Stimulated activated CD4-positive, alpha-beta T cell treated with anti-CD3 and anti-CD28 coated beads, TNF-alpha, amount 100 ng/mL, for 24 hours (primary cell): ENCODE measurements at regions not wholly inside any gene's neighbourhood (a gene's known extent, or its start where the extent isn't known, plus 50 kb on each side); places are given as distances from the start of the nearest gene placed in this dataset.

ENCODE experiments used
- DNase-seq, 3 experiments: peaks; one replicate each; pipeline ENCODE4 v3.0.0-alpha.2; 2020; ENCODE audit warnings: low read depth in 3 of 3

GRCh38 chr1:83725735-83726360 is 273.1 kb downstream of the TTLL7 start:
- DNase-seq: no peak

- no peak for DNase-seq
Measured at GRCh38 chr1:83718338-83718737, 280.6 kb downstream of the TTLL7 start.

- DNase-seq: no peak
Measured at GRCh38 chr1:83717785-83718184, 281.1 kb downstream of the TTLL7 start.

- DNase-seq: no peak
Measured at GRCh38 chr1:83716641-83717040, 282.3 kb downstream of the TTLL7 start.

GRCh38 chr1:83715550-83715949 is 283.4 kb downstream of the TTLL7 start:
- DNase-seq: no peak

GRCh38 chr1:83709662-83710061 is 289.3 kb downstream of the TTLL7 start:
- DNase-seq: no peak

- DNase-seq: no peak
Measured at GRCh38 chr1:83706354-83706938, 292.5 kb downstream of the TTLL7 start.

- DNase-seq: no peak
Measured at GRCh38 chr1:83705091-83705490, 293.8 kb downstream of the TTLL7 start.

- DNase-seq: no peak
Measured at GRCh38 chr1:83704350-83704749, 294.6 kb downstream of the TTLL7 start.

GRCh38 chr1:83702356-83702755 is 296.6 kb downstream of the TTLL7 start:
- DNase-seq: no peak

GRCh38 chr1:83701355-83701754 is 297.6 kb downstream of the TTLL7 start:
- DNase-seq: no peak

- DNase-seq: no peak
Measured at GRCh38 chr1:83698644-83699043, 300.3 kb downstream of the TTLL7 start.

- DNase-seq: no peak
Measured at GRCh38 chr1:83697961-83698360, 301.0 kb downstream of the TTLL7 start.

GRCh38 chr1:83697220-83697619 is 301.7 kb downstream of the TTLL7 start:
- no peak for DNase-seq

GRCh38 chr1:83694449-83694848 is 304.5 kb downstream of the TTLL7 start:
- no peak for DNase-seq

GRCh38 chr1:83693427-83694126 is 305.4 kb downstream of the TTLL7 start:
- no peak for DNase-seq

- peak in 1 of 3 experiments; percentile 2 for DNase-seq
Measured at GRCh38 chr1:83692524-83693381, 306.2 kb downstream of the TTLL7 start.

- DNase-seq: no peak
Measured at GRCh38 chr1:83691953-83692500, 306.9 kb downstream of the TTLL7 start.

- no peak for DNase-seq
Measured at GRCh38 chr1:83689921-83690868, 308.7 kb downstream of the TTLL7 start.

- no peak for DNase-seq
Measured at GRCh38 chr1:83682132-83682531, 316.8 kb downstream of the TTLL7 start.

- no peak for DNase-seq
Measured at GRCh38 chr1:83676106-83676505, 322.8 kb downstream of the TTLL7 start.
